Pancreas (tissue), 10 donors: ENCODE measurements at regions not wholly inside any gene's neighbourhood (a gene's known extent, or its start where the extent isn't known, plus 50 kb on each side); places are given as distances from the start of the nearest gene placed in this dataset.
A peak's percentile ranks its signal among the peaks of the same experiment; 100 is the strongest.
"Not testable (repeated sequence)": the region's sequence is repeated elsewhere in the genome, so short reads cannot be mapped to it uniquely, and the experiment has no call there.

ENCODE experiments used
- ATAC-seq, 4 donors: fragments of 200-7000 bp; cut with Tn5 transposase; one replicate each; pipeline versions ENCODE4 v1.8.0 to v1.9.1; 2020; ENCODE audit warnings: mild to moderate bottlenecking in 4 of 4, moderate library complexity in 4 of 4
- DNase-seq, 6 donors: peaks; one replicate each; pipeline ENCODE4 v3.0.0-alpha.2; 2020
- FAIRE-seq: peaks from 2 replicates; lab custom pipeline; 2012; peaks lifted over from hg19 to GRCh38; lab: Jason Lieb, UNC
- H3K27ac ChIP-seq, 4 donors: fragments of 200-600 bp; sonication (generic); 1 replicate in 3 of 4; 2 replicates in 1 of 4; pipeline versions ENCODE4 v1.5.0 to v1.8.0; 2020
- H3K27me3 ChIP-seq, 4 donors: fragments of 200-600 bp; one replicate each; pipeline ENCODE4 v1.8.0; 2021
- H3K36me3 ChIP-seq, 3 donors: fragments of 200-600 bp; sonication (generic) in 1 of 3; one replicate each; pipeline versions ENCODE4 v1.5.0 to v1.8.0; 2020 to 2021
- H3K4me1 ChIP-seq, 3 donors: fragments of 200-600 bp; one replicate each; pipeline ENCODE4 v1.8.0; 2021
- H3K4me3 ChIP-seq, 4 donors: fragments of 200-600 bp; sonication (generic) in 2 of 4; one replicate each; pipeline versions ENCODE4 v1.5.0 to v1.8.0; 2020 to 2021
- H3K9me3 ChIP-seq, 4 donors: fragments of 200-600 bp; one replicate each; pipeline ENCODE4 v1.8.0; 2021
- WGBS, 2 donors: extraction: QIAGEN DNeasy Blood & Tissue Kit; methylation state at CpG; one replicate each; pipeline ENCODE4 v1.1.7; 2013; 5-methylcytosine and 5-hydroxymethylcytosine counted together
- intact Hi-C, 3 donors: fragments of 100-400 bp; cut with DNase I; formaldehyde crosslinking; loops; one replicate each; pipeline versions ENCODE4 v1.11.1 to v1.14.2; 2022
- TF ChIP-seq, protein P1 (sequence below), 4 donors: fragments of 200-600 bp; sonication (generic) in 3 of 4; IDR thresholded peaks; one replicate each; pipeline versions ENCODE4 v1.5.0 to v1.8.0; 2021; ENCODE audit warnings: antibody characterized with exemption in 4 of 4
- donor health status: healthy with polysubstance abuse.
- donor health status: DM: no; HTN: no; CAD: no; lungs with moderate emphysema.
- donor health status: DM: no; HTN: no; CAD: no.
- donor health status: control.
- donor health status: control.
- donor health status: Bipolar disorder and iron deficiency.
- donor health status: DM: yes; HTN: yes; CAD: no.
- donor health status: DM: no; HTN: no; CAD: no.
- donor health status: DM: no; HTN: no; CAD: no.
- donor health status: DM: yes; HTN: yes; CAD: no.

DNA sequence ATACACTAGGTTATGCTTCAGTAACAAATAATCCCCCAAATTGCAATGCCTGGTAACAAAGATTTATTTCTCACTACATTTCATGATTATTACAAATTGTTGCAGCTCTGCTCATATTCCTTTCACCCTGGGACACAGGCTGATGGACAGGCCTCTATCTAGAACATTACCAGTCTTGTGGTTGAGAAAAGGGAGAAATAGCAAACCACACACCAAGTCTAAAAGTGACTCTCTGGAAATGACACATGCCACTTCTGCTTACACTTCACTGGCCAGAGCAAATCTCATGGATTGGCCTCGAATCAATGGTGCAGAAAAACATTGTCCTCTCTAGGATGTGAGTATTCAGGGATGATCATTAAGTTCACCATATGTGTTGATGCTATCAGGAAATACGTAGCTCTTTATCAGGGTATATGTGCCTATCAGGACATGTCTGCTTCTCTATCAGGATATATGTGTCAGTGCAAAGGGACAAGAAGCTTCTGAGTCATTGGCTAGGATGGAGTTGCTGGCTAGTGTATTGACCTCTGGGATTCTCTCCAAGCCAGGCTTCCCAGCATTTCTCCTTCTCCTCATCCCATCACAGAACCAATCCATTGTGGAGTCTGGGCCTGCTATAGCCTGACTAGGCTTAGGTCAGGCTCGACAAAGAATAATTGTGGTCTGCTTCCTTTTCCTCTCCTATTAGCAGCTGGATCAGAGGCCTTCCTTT is 91.1 kb upstream of the CEP78 start:
- H3K4me1 ChIP-seq, result no peaks in the 10 kb centered on the region
- no peaks in the 10 kb centered on the region for H3K9me3 ChIP-seq
- H3K4me3 ChIP-seq, result no peak overlapping the region
- TF ChIP-seq, protein P1, sequence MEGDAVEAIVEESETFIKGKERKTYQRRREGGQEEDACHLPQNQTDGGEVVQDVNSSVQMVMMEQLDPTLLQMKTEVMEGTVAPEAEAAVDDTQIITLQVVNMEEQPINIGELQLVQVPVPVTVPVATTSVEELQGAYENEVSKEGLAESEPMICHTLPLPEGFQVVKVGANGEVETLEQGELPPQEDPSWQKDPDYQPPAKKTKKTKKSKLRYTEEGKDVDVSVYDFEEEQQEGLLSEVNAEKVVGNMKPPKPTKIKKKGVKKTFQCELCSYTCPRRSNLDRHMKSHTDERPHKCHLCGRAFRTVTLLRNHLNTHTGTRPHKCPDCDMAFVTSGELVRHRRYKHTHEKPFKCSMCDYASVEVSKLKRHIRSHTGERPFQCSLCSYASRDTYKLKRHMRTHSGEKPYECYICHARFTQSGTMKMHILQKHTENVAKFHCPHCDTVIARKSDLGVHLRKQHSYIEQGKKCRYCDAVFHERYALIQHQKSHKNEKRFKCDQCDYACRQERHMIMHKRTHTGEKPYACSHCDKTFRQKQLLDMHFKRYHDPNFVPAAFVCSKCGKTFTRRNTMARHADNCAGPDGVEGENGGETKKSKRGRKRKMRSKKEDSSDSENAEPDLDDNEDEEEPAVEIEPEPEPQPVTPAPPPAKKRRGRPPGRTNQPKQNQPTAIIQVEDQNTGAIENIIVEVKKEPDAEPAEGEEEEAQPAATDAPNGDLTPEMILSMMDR (IDR thresholded peaks at IDR 0.05), result no peak
- no peak for FAIRE-seq
- H3K36me3 ChIP-seq, result no peaks in the 10 kb centered on the region
- peak overlapping the region in 2 of 4 donors; percentile 34 to 44 for H3K27ac ChIP-seq
- H3K27me3 ChIP-seq, result no peaks in the 10 kb centered on the region
- DNase-seq, result no peak
- peak in 3 of 4 donors; percentile 16 to 49 (median 35) for ATAC-seq
- WGBS, 2 donors, result 68 to 70% methylated on average over 3 of the region's 3 CpGs
- intact Hi-C loops, result no loop called here

DNA sequence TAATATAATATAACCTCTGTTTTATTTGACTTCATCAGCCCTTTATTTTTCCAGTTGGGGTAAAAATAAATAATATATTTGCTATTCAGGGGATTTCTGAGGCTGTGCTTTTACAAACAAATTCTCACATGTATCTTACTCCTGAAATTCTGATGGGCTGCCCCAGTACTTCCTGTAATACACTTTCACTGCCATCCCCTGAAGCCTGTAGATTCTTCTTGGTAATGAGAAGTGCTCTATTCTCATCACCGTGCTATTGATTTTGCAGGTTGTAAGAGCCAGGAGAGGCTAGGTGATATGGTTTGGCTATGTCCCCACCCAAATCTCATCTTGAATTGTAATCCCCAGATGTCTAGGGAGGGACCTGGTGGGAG is 91.9 kb upstream of the CEP78 start:
- H3K27me3 ChIP-seq, result no peaks in the 10 kb centered on the region
- 59 to 65% methylated on average over 1 of the region's 1 CpG for WGBS, 2 donors
- ATAC-seq (peak in 2 of 4 donors; percentile 62 to 65), DNase-seq (no peak), FAIRE-seq (no peak)
- TF ChIP-seq, protein P1 (IDR thresholded peaks at IDR 0.05), result no peak
- no peak overlapping the region for H3K4me3 ChIP-seq
- H3K27ac ChIP-seq, result peak overlapping the region in 2 of 4 donors; percentile 20 to 44
- intact Hi-C loops, result no loop called here
- H3K4me1 ChIP-seq, result no peaks in the 10 kb centered on the region
- no peaks in the 10 kb centered on the region for H3K36me3 ChIP-seq
- H3K9me3 ChIP-seq, result no peaks in the 10 kb centered on the region

DNA sequence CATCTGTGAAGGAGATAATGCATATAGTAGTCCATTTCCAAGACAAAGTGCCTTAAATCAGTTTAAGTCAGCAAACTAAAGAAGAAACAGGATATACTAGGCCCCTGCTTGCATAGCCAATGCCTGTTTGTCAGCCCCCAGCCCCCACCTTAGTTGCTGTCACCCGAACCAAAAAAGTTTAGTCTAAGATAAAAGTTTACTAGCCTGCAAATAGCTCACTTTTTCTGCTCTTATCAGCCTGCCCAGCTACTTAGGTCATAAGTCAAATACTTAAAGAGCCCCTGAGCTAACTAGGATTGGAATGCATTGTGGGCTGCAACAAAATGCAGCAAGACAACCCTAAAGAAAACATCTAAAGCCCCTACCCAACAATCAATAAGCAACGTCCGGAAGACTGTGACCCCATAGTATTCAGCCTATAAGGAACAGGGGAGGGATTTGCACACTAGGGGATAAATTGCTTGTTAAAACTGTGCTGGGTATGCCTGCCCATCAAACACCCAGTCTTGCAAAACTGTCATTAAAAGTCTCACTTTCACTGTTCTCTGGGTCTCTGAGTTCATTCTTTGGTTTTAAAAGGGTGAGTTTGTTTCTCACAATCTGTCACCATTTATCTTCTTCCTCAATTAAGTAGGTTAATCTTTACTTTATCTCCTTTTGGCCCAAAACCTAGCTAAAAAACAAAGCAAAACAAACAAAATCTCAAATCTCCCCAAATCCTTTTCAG is 92.4 kb upstream of the CEP78 start:
- no peaks in the 10 kb centered on the region for H3K27me3 ChIP-seq
- H3K4me3 ChIP-seq, result no peak overlapping the region
- intact Hi-C loops, result no loop called here
- DNase-seq, result no peak
- H3K9me3 ChIP-seq, result no peaks in the 10 kb centered on the region
- peak in 2 of 4 donors; percentile 30 to 61 for ATAC-seq
- no peaks in the 10 kb centered on the region for H3K36me3 ChIP-seq
- no peaks in the 10 kb centered on the region for H3K4me1 ChIP-seq
- TF ChIP-seq, protein P1 (IDR thresholded peaks at IDR 0.05), result no peak
- H3K27ac ChIP-seq, result peak overlapping the region in 2 of 4 donors; percentile 20 to 49
- WGBS, 2 donors, result 30% methylated on average over 3 of the region's 3 CpGs
- no peak for FAIRE-seq

DNA sequence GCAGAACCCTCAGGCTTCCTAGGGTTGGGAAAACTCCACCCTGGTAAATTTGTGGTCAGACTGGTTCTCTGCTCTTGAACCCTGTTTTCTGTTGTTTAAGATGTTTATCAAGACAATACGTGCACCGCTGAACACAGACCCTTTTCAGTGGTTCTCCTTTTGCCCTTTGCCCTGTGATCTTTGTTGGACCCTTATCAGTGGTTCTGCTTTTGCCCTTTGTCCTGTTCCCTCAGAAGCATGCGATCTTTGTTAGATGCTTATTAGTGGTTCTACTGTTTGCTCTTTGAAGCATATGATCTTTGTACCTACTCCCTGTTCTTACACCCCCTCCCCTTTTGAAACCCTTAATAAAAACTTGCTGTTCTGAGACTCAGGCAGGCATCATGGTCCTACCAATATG is 93.6 kb upstream of the CEP78 start:
- FAIRE-seq, ATAC-seq, H3K27ac ChIP-seq, H3K4me1 ChIP-seq, H3K4me3 ChIP-seq, DNase-seq, H3K27me3 ChIP-seq, H3K9me3 ChIP-seq, intact Hi-C loops, H3K36me3 ChIP-seq: not testable (repeated sequence)
- WGBS, 2 donors, result 54 to 56% methylated on average over 3 of the region's 3 CpGs

DNA sequence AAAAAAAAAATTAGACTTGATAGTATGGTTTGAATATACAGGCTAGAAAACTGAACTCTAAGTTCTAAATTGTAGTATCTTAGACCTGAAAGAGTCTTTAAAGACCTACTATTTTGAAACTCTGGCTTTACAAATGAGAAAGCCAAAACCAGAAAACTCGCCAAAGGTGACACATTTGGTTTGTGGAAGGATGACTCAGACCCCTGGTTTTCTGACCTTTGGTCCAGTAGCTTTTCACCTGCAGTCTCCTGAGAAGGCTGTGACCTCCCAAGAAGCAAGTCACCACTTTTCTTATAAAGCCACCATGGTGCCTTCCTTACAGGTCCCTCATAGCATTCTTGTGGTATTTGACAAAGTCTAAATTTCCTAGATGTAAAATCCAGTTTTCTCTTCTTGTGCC is 102.1 kb upstream of the CEP78 start:
- intact Hi-C loops, result no loop called here
- no peak for FAIRE-seq
- H3K4me3 ChIP-seq, result no peak overlapping the region

More for the DNA sequence above, 102.1 kb upstream of the CEP78 start:
- WGBS, 2 donors, result 85 to 92% methylated on average over 1 of the region's 1 CpG
- Histone ChIP-seq H3K4me1 (no peaks in the 10 kb centered on the region), H3K27ac (no peak overlapping the region), H3K27me3 (no peaks in the 10 kb centered on the region), H3K36me3 (no peaks in the 10 kb centered on the region), H3K9me3 (no peaks in the 10 kb centered on the region)
- no peak for DNase-seq
- TF ChIP-seq, protein P1 (IDR thresholded peaks at IDR 0.05), result no peak
- no peak for ATAC-seq
